Esophagus muscularis mucosa (tissue), 4 donors: ENCODE measurements at regions not wholly inside any gene's neighbourhood (a gene's known extent, or its start where the extent isn't known, plus 50 kb on each side); places are given as distances from the start of the nearest gene placed in this dataset.

Source experiments
- DNase-seq: peaks from one replicate; pipeline ENCODE4 v3.0.0-alpha.2; 2017; ENCODE audit errors: extremely low spot score
- H3K27ac ChIP-seq, 4 donors: fragments of 200-600 bp; sonication (generic); replicated peaks in 1 of 4; 1 replicate in 3 of 4; 2 replicates in 1 of 4; pipeline ENCODE4 v1.5.1; 2016 to 2019; ENCODE audit warnings: mild to moderate bottlenecking in 1 of 4
- H3K27me3 ChIP-seq, 4 donors: fragments of 200-600 bp; sonication (generic); one replicate each; pipeline versions ENCODE4 v1.5.1 to v1.6.0; 2016 to 2019
- H3K36me3 ChIP-seq, 4 donors: fragments of 200-600 bp; sonication (generic); one replicate each; pipeline ENCODE4 v1.5.1; 2016 to 2019
- H3K4me1 ChIP-seq, 4 donors: fragments of 200-600 bp; sonication (generic); one replicate each; pipeline ENCODE4 v1.5.1; 2016 to 2019
- H3K4me3 ChIP-seq, 4 donors: fragments of 200-600 bp; sonication (generic); 1 replicate in 2 of 4; 2 replicates in 2 of 4; pipeline ENCODE4 v1.5.1; 2016 to 2019; ENCODE audit warnings: mild to moderate bottlenecking in 4 of 4, moderate library complexity in 1 of 4
- H3K9me3 ChIP-seq, 4 donors: fragments of 200-600 bp; sonication (generic); 1 replicate in 3 of 4; 2 replicates in 1 of 4; pipeline ENCODE4 v1.5.1; 2016 to 2019
- CTCF ChIP-seq, 3 experiments: fragments of 200-600 bp in 2 of 3; fragments of 450-650 bp in 1 of 3; sonication (generic) in 2 of 3; IDR thresholded peaks; one replicate each; pipeline ENCODE4 v1.5.1; 2017 to 2019; ENCODE audit warnings: antibody characterized with exemption in 3 of 3, mild to moderate bottlenecking in 2 of 3, moderate library complexity in 1 of 3
- EP300 ChIP-seq: sonication (generic); formaldehyde crosslinking; IDR thresholded peaks from one replicate; pipeline ENCODE4 v1.6.1; 2017; ENCODE audit warnings: antibody characterized with exemption
- POLR2A ChIP-seq: fragments of 450-650 bp; IDR thresholded peaks from one replicate; pipeline ENCODE4 v1.6.1; 2017; ENCODE audit warnings: antibody characterized with exemption, moderate library complexity, mild to moderate bottlenecking, low read depth
- POLR2AphosphoS5 ChIP-seq, 2 donors: sonication (generic); formaldehyde crosslinking; IDR thresholded peaks; one replicate each; pipeline ENCODE4 v1.6.1; 2017; ENCODE audit warnings: antibody characterized with exemption in 2 of 2
- WGBS: methylation state at CpG from one replicate; pipeline ENCODE4 v1.1.5; 2018; 5-methylcytosine and 5-hydroxymethylcytosine counted together
- intact Hi-C: fragments of 100-400 bp; cut with DNase I; formaldehyde crosslinking; loops from one replicate; pipeline ENCODE4 v1.15.1; 2023

GRCh38 chr13:61123538-61124289 lies 291.9 kb downstream of the PCDH20 start:
- H3K36me3 ChIP-seq = no peaks in the 10 kb centered on the region
- no peaks in the 10 kb centered on the region for H3K9me3 ChIP-seq
- 72% methylated on average over 5 of the region's 5 CpGs for WGBS
- H3K27ac ChIP-seq = no peak overlapping the region
- TF ChIP-seq POLR2AphosphoS5 (IDR thresholded peaks at IDR 0.05) (no peak), POLR2A (no peak), EP300 (no peak), CTCF (IDR thresholded peaks at IDR 0.05) (no peak)
- no peaks in the 10 kb centered on the region for H3K27me3 ChIP-seq
- H3K4me1 ChIP-seq = no peaks in the 10 kb centered on the region
- DNase-seq = no peak
- no peak overlapping the region for H3K4me3 ChIP-seq
- intact Hi-C loops = loop anchor here (10.0 kb wide), 1 partner anchor 291 kb away; the partner anchor contains the start of gene PCDH20

- Histone ChIP-seq H3K27ac (no peak overlapping the region), H3K4me3 (no peak overlapping the region), H3K36me3 (no peaks in the 10 kb centered on the region), H3K27me3 (no peaks in the 10 kb centered on the region), H3K9me3 (no peaks in the 10 kb centered on the region), H3K4me1 (no peaks in the 10 kb centered on the region)
- WGBS = 100% methylated on average over 1 of the region's 3 CpGs
- TF ChIP-seq EP300 (no peak), CTCF (IDR thresholded peaks at IDR 0.05) (no peak), POLR2A (no peak), POLR2AphosphoS5 (IDR thresholded peaks at IDR 0.05) (no peak)
- intact Hi-C loops = no loop called here
- DNase-seq = no peak
Observed at GRCh38 chr13:61113140-61113658, 302.4 kb downstream of the PCDH20 start.

- H3K27me3 ChIP-seq = no peaks in the 10 kb centered on the region
- H3K4me3 ChIP-seq = no peak overlapping the region
- TF ChIP-seq POLR2AphosphoS5 (IDR thresholded peaks at IDR 0.05) (no peak), EP300 (no peak)
- intact Hi-C loops = no loop called here
- DNase-seq = no peak
- 62% methylated on average over 1 of the region's 1 CpG for WGBS
- H3K36me3 ChIP-seq = no peaks in the 10 kb centered on the region
- H3K9me3 ChIP-seq = no peaks in the 10 kb centered on the region
- H3K27ac ChIP-seq = no peak overlapping the region
- H3K4me1 ChIP-seq = no peaks in the 10 kb centered on the region
Observed at GRCh38 chr13:61111529-61111928, 304.1 kb downstream of the PCDH20 start.

GRCh38 chr13:61110732-61111131 lies 304.9 kb downstream of the PCDH20 start:
- H3K27me3 ChIP-seq = no peaks in the 10 kb centered on the region
- intact Hi-C loops = no loop called here
- H3K36me3 ChIP-seq = no peaks in the 10 kb centered on the region
- no peaks in the 10 kb centered on the region for H3K4me1 ChIP-seq
- no peak for DNase-seq
- 50% methylated on average over 1 of the region's 1 CpG for WGBS
- H3K9me3 ChIP-seq = no peaks in the 10 kb centered on the region
- H3K4me3 ChIP-seq = no peak overlapping the region
- no peak overlapping the region for H3K27ac ChIP-seq
- TF ChIP-seq CTCF (IDR thresholded peaks at IDR 0.05) = no peak

GRCh38 chr13:61109741-61110140 lies 305.9 kb downstream of the PCDH20 start:
- no peak overlapping the region for H3K4me3 ChIP-seq
- H3K36me3 ChIP-seq = no peaks in the 10 kb centered on the region
- TF ChIP-seq POLR2AphosphoS5 (IDR thresholded peaks at IDR 0.05) = no peak
- intact Hi-C loops = no loop called here
- no peaks in the 10 kb centered on the region for H3K9me3 ChIP-seq
- no peaks in the 10 kb centered on the region for H3K4me1 ChIP-seq
- no peaks in the 10 kb centered on the region for H3K27me3 ChIP-seq
- no peak overlapping the region for H3K27ac ChIP-seq
- 78% methylated on average over 5 of the region's 5 CpGs for WGBS
- DNase-seq = no peak

GRCh38 chr13:61107989-61108388 lies 307.7 kb downstream of the PCDH20 start:
- WGBS = 94% methylated on average over 2 of the region's 2 CpGs
- intact Hi-C loops = no loop called here
- Histone ChIP-seq H3K4me3 (no peak overlapping the region), H3K27me3 (no peaks in the 10 kb centered on the region), H3K9me3 (no peaks in the 10 kb centered on the region), H3K4me1 (no peaks in the 10 kb centered on the region), H3K36me3 (no peaks in the 10 kb centered on the region), H3K27ac (no peak overlapping the region)
- TF ChIP-seq EP300 (no peak), POLR2A (no peak), POLR2AphosphoS5 (IDR thresholded peaks at IDR 0.05) (no peak), CTCF (IDR thresholded peaks at IDR 0.05) (no peak)
- no peak for DNase-seq
